ENCODE measurements at regions not wholly inside any gene's neighbourhood (a gene's known extent, or its start where the extent isn't known, plus 50 kb on each side); places are given as distances from the start of the nearest gene placed in this dataset.

GRCh38 chr17:55649957-55650597 lies 72.6 kb downstream of the TMEM100 start:
- no peak for DNase-seq
- no peak overlapping the region for H3K4me3 Mint-ChIP-seq
- H3K4me1 Mint-ChIP-seq: no peaks in the 10 kb centered on the region
- no peaks in the 10 kb centered on the region for H3K9me3 Mint-ChIP-seq
- no peak overlapping the region for H3K27ac Mint-ChIP-seq
- peaks cover 17% of the 10 kb centered on the region for H3K27me3 Mint-ChIP-seq
- H3K36me3 Mint-ChIP-seq (ENCODE audit: low read depth): no peaks in the 10 kb centered on the region
- intact Hi-C loops (cut with micrococcal nuclease): no loop called here

GRCh38 chr17:55648086-55648485 lies 74.6 kb downstream of the TMEM100 start:
- H3K36me3 Mint-ChIP-seq (ENCODE audit: low read depth): no peaks in the 10 kb centered on the region
- no peak overlapping the region for H3K27ac Mint-ChIP-seq
- intact Hi-C loops (cut with micrococcal nuclease): no loop called here
- no peak overlapping the region for H3K4me3 Mint-ChIP-seq
- no peaks in the 10 kb centered on the region for H3K9me3 Mint-ChIP-seq
- no peaks in the 10 kb centered on the region for H3K4me1 Mint-ChIP-seq
- peaks cover 18% of the 10 kb centered on the region for H3K27me3 Mint-ChIP-seq
- DNase-seq: no peak

GRCh38 chr17:55645361-55645760 lies 77.3 kb downstream of the TMEM100 start:
- no peaks in the 10 kb centered on the region for H3K36me3 Mint-ChIP-seq (ENCODE audit: low read depth)
- no peaks in the 10 kb centered on the region for H3K9me3 Mint-ChIP-seq
- H3K27me3 Mint-ChIP-seq: peaks cover 12% of the 10 kb centered on the region
- intact Hi-C loops (cut with micrococcal nuclease): no loop called here
- no peak for DNase-seq
- H3K27ac Mint-ChIP-seq: no peak overlapping the region
- H3K4me3 Mint-ChIP-seq: no peak overlapping the region
- no peaks in the 10 kb centered on the region for H3K4me1 Mint-ChIP-seq

GRCh38 chr17:55644346-55644745 lies 78.3 kb downstream of the TMEM100 start:
- no peak overlapping the region for H3K27ac Mint-ChIP-seq
- H3K36me3 Mint-ChIP-seq (ENCODE audit: low read depth): no peaks in the 10 kb centered on the region
- intact Hi-C loops (cut with micrococcal nuclease): no loop called here
- no peaks in the 10 kb centered on the region for H3K9me3 Mint-ChIP-seq
- peaks cover 11% of the 10 kb centered on the region for H3K27me3 Mint-ChIP-seq
- no peak for DNase-seq
- H3K4me3 Mint-ChIP-seq: no peak overlapping the region
- H3K4me1 Mint-ChIP-seq: no peaks in the 10 kb centered on the region

GRCh38 chr17:55642741-55643140 lies 79.9 kb downstream of the TMEM100 start:
- DNase-seq: no peak
- no peaks in the 10 kb centered on the region for H3K36me3 Mint-ChIP-seq (ENCODE audit: low read depth)
- H3K27me3 Mint-ChIP-seq: peaks cover 6% of the 10 kb centered on the region
- no peaks in the 10 kb centered on the region for H3K9me3 Mint-ChIP-seq
- no peak overlapping the region for H3K4me3 Mint-ChIP-seq
- no peak overlapping the region for H3K27ac Mint-ChIP-seq
- intact Hi-C loops (cut with micrococcal nuclease): no loop called here
- H3K4me1 Mint-ChIP-seq: no peaks in the 10 kb centered on the region

- intact Hi-C loops (cut with micrococcal nuclease): loop anchor here (1.0 kb wide), 1 partner anchor 115 kb away; no protein-coding TSS in a partner anchor
- H3K36me3 Mint-ChIP-seq (ENCODE audit: low read depth): no peaks in the 10 kb centered on the region
- no peaks in the 10 kb centered on the region for H3K9me3 Mint-ChIP-seq
- H3K27me3 Mint-ChIP-seq: peaks cover 4% of the 10 kb centered on the region
- H3K4me3 Mint-ChIP-seq: no peak overlapping the region
- H3K4me1 Mint-ChIP-seq: no peaks in the 10 kb centered on the region
- DNase-seq: peak; percentile 70
- H3K27ac Mint-ChIP-seq: no peak overlapping the region
Observed at GRCh38 chr17:55641676-55642081, 81.0 kb downstream of the TMEM100 start.

- no peak for DNase-seq
- no peaks in the 10 kb centered on the region for H3K36me3 Mint-ChIP-seq (ENCODE audit: low read depth)
- no peaks in the 10 kb centered on the region for H3K4me1 Mint-ChIP-seq
- H3K27ac Mint-ChIP-seq: no peak overlapping the region
- H3K27me3 Mint-ChIP-seq: peaks cover 7% of the 10 kb centered on the region
- intact Hi-C loops (cut with micrococcal nuclease): no loop called here
- H3K9me3 Mint-ChIP-seq: no peaks in the 10 kb centered on the region
- H3K4me3 Mint-ChIP-seq: no peak overlapping the region
Observed at GRCh38 chr17:55639096-55639495, 83.6 kb downstream of the TMEM100 start.

GRCh38 chr17:55635253-55635914 lies 87.3 kb downstream of the TMEM100 start:
- H3K27ac Mint-ChIP-seq: no peak overlapping the region
- no peaks in the 10 kb centered on the region for H3K36me3 Mint-ChIP-seq (ENCODE audit: low read depth)
- H3K27me3 Mint-ChIP-seq: peaks cover 14% of the 10 kb centered on the region
- H3K4me1 Mint-ChIP-seq: no peaks in the 10 kb centered on the region
- intact Hi-C loops (cut with micrococcal nuclease): no loop called here
- H3K9me3 Mint-ChIP-seq: no peaks in the 10 kb centered on the region
- H3K4me3 Mint-ChIP-seq: no peak overlapping the region
- DNase-seq: no peak

GRCh38 chr17:55634702-55635101 lies 88.0 kb downstream of the TMEM100 start:
- Mint-ChIP-seq H3K4me1 (no peaks in the 10 kb centered on the region), H3K36me3 (ENCODE audit: low read depth) (no peaks in the 10 kb centered on the region), H3K27ac (no peak overlapping the region), H3K4me3 (no peak overlapping the region), H3K27me3 (peaks cover 17% of the 10 kb centered on the region), H3K9me3 (no peaks in the 10 kb centered on the region)
- no peak for DNase-seq
- intact Hi-C loops (cut with micrococcal nuclease): no loop called here

- peaks cover 22% of the 10 kb centered on the region for H3K27me3 Mint-ChIP-seq
- intact Hi-C loops (cut with micrococcal nuclease): no loop called here
- no peaks in the 10 kb centered on the region for H3K36me3 Mint-ChIP-seq (ENCODE audit: low read depth)
- no peak overlapping the region for H3K4me3 Mint-ChIP-seq
- H3K4me1 Mint-ChIP-seq: no peaks in the 10 kb centered on the region
- H3K27ac Mint-ChIP-seq: no peak overlapping the region
- no peaks in the 10 kb centered on the region for H3K9me3 Mint-ChIP-seq
- no peak for DNase-seq
Observed at GRCh38 chr17:55632893-55633292, 89.8 kb downstream of the TMEM100 start.

- intact Hi-C loops (cut with micrococcal nuclease): no loop called here
- Mint-ChIP-seq H3K4me3 (no peak overlapping the region), H3K27ac (no peak overlapping the region), H3K4me1 (no peaks in the 10 kb centered on the region), H3K27me3 (peaks cover 24% of the 10 kb centered on the region), H3K36me3 (ENCODE audit: low read depth) (no peaks in the 10 kb centered on the region), H3K9me3 (no peaks in the 10 kb centered on the region)
- DNase-seq: no peak
Observed at GRCh38 chr17:55632236-55632635, 90.4 kb downstream of the TMEM100 start.

- intact Hi-C loops (cut with micrococcal nuclease): no loop called here
- peaks cover 22% of the 10 kb centered on the region for H3K27me3 Mint-ChIP-seq
- H3K4me1 Mint-ChIP-seq: peaks cover 9% of the 10 kb centered on the region
- no peaks in the 10 kb centered on the region for H3K36me3 Mint-ChIP-seq (ENCODE audit: low read depth)
- no peak for DNase-seq
- no peak overlapping the region for H3K27ac Mint-ChIP-seq
- no peak overlapping the region for H3K4me3 Mint-ChIP-seq
- no peaks in the 10 kb centered on the region for H3K9me3 Mint-ChIP-seq
Observed at GRCh38 chr17:55629995-55630394, 92.7 kb downstream of the TMEM100 start.

GRCh38 chr17:55625521-55625920 lies 97.1 kb downstream of the TMEM100 start:
- DNase-seq: no peak
- Mint-ChIP-seq H3K36me3 (ENCODE audit: low read depth) (no peaks in the 10 kb centered on the region), H3K27ac (peak overlapping the region; percentile 30), H3K27me3 (peaks cover 37% of the 10 kb centered on the region), H3K9me3 (no peaks in the 10 kb centered on the region), H3K4me1 (peaks cover 13% of the 10 kb centered on the region), H3K4me3 (peak overlapping the region; percentile 18)
- intact Hi-C loops (cut with micrococcal nuclease): no loop called here

GRCh38 chr17:55624772-55625433 lies 97.8 kb downstream of the TMEM100 start:
- Mint-ChIP-seq H3K4me1 (peaks cover 13% of the 10 kb centered on the region), H3K27ac (peak overlapping the region; percentile 30), H3K9me3 (no peaks in the 10 kb centered on the region), H3K4me3 (peak overlapping the region; percentile 18), H3K36me3 (ENCODE audit: low read depth) (no peaks in the 10 kb centered on the region), H3K27me3 (peaks cover 36% of the 10 kb centered on the region)
- intact Hi-C loops (cut with micrococcal nuclease): no loop called here
- DNase-seq: no peak
